Caco-2 (cell line): ENCODE measurements at regions not wholly inside any gene's neighbourhood (a gene's known extent, or its start where the extent isn't known, plus 50 kb on each side); places are given as distances from the start of the nearest gene placed in this dataset.

Experiments used
- BruUV-seq: library from RNA; stranded (reverse); fragments of 400-500 nt; replicated peaks from 2 replicates; lab custom pipeline; 2021; lab: Mats Ljungman, UMichigan
- CTCF ChIA-PET: fragments of 300-600 bp; sonication (Branson Sonifier 250); formaldehyde crosslinking; loops from one replicate; lab custom pipeline; 2022; ENCODE audit warnings: antibody characterized with exemption; lab: Charles Lee
- POLR2A ChIA-PET: fragments of 300-600 bp; sonication (Branson Sonifier 250); formaldehyde crosslinking; loops from one replicate; lab custom pipeline; 2022; ENCODE audit warnings: antibody characterized with exemption; lab: Charles Lee
- DNase-seq, 2 experiments: peaks; one replicate each; pipeline versions ENCODE4 v3.0.0 to v3.0.0-alpha.2; 2020 to 2022
- H3K27me3 ChIP-seq: replicated peaks from 2 replicates; pipeline ENCODE4 v1.6.0; 2011; ENCODE audit warnings: low read length; ENCODE audit not compliant: control insufficient read depth, insufficient read depth
- H3K36me3 ChIP-seq: 2 replicates; pipeline ENCODE4 v1.5.1; 2011; ENCODE audit warnings: low read length; ENCODE audit not compliant: control insufficient read depth, insufficient read depth
- H3K4me1 ChIP-seq: fragments of 250-450 bp; sonication (Bioruptor Pico); 2 replicates; pipeline ENCODE4 v1.5.1; 2020; ENCODE audit warnings: mild to moderate bottlenecking
- H3K4me3 ChIP-seq: 2 replicates; pipeline ENCODE4 v1.5.1; 2011; ENCODE audit warnings: low read depth, mild to moderate bottlenecking, control low read depth, low read length
- H3K9me3 ChIP-seq: fragments of 250-450 bp; sonication (Bioruptor Pico); 2 replicates; pipeline ENCODE4 v1.5.1; 2020; ENCODE audit warnings: mild to moderate bottlenecking, moderate library complexity
- H3K27ac Mint-ChIP-seq: one replicate; pipeline ENCODE4 v1.8.0; 2022; ENCODE audit warnings: mixed read lengths; ENCODE audit not compliant: unreplicated experiment
- H3K27me3 Mint-ChIP-seq: one replicate; pipeline ENCODE4 v1.8.0; 2022; ENCODE audit warnings: mixed read lengths; ENCODE audit not compliant: insufficient read depth, unreplicated experiment
- H3K36me3 Mint-ChIP-seq: one replicate; pipeline ENCODE4 v1.8.0; 2022; ENCODE audit warnings: mild to moderate bottlenecking, mixed read lengths; ENCODE audit not compliant: insufficient read depth, unreplicated experiment
- H3K4me1 Mint-ChIP-seq: one replicate; pipeline ENCODE4 v1.8.0; 2022; ENCODE audit warnings: low read depth, mixed read lengths; ENCODE audit not compliant: unreplicated experiment
- H3K4me3 Mint-ChIP-seq: one replicate; pipeline ENCODE4 v1.8.0; 2022; ENCODE audit warnings: mild to moderate bottlenecking, moderate library complexity, mixed read lengths; ENCODE audit not compliant: unreplicated experiment
- H3K9me3 Mint-ChIP-seq: one replicate; pipeline ENCODE4 v1.8.0; 2022; ENCODE audit warnings: mixed read lengths; ENCODE audit not compliant: unreplicated experiment
- intact Hi-C: fragments of 100-400 bp; cut with micrococcal nuclease; formaldehyde crosslinking; loops from one replicate; pipeline ENCODE4 v1.10.0; 2022; ENCODE audit not compliant: unreplicated experiment
- TF ChIP-seq, protein P1 (sequence below), 2 experiments: fragments of 200-600 bp in 1 of 2; IDR thresholded peaks; 1 replicate in 1 of 2; 2 replicates in 1 of 2; pipeline versions ENCODE4 v1.5.1 to v1.8.0; 2011 to 2022; ENCODE audit warnings: antibody characterized with exemption in 1 of 2, control low read depth in 1 of 2, inconsistent platforms in 1 of 2, low read depth in 1 of 2, low read length in 1 of 2, mild to moderate bottlenecking in 1 of 2, moderate library complexity in 1 of 2; ENCODE audit not compliant: insufficient read depth in 1 of 2, severe bottlenecking in 1 of 2, unreplicated experiment in 1 of 2

GRCh38 chr13:52924289-52925148 lies 76.1 kb upstream of the PCDH8 start:
- Histone ChIP-seq H3K4me1 (no peaks in the 10 kb centered on the region), H3K27me3 (no peaks in the 10 kb centered on the region), H3K36me3 (no peaks in the 10 kb centered on the region), H3K9me3 (no peaks in the 10 kb centered on the region), H3K4me3 (no peak overlapping the region)
- ChIA-PET POLR2A (no interaction called here), CTCF (no interaction called here)
- intact Hi-C loops, result no loop called here
- TF ChIP-seq, protein P1, sequence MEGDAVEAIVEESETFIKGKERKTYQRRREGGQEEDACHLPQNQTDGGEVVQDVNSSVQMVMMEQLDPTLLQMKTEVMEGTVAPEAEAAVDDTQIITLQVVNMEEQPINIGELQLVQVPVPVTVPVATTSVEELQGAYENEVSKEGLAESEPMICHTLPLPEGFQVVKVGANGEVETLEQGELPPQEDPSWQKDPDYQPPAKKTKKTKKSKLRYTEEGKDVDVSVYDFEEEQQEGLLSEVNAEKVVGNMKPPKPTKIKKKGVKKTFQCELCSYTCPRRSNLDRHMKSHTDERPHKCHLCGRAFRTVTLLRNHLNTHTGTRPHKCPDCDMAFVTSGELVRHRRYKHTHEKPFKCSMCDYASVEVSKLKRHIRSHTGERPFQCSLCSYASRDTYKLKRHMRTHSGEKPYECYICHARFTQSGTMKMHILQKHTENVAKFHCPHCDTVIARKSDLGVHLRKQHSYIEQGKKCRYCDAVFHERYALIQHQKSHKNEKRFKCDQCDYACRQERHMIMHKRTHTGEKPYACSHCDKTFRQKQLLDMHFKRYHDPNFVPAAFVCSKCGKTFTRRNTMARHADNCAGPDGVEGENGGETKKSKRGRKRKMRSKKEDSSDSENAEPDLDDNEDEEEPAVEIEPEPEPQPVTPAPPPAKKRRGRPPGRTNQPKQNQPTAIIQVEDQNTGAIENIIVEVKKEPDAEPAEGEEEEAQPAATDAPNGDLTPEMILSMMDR (IDR thresholded peaks at IDR 0.05; ENCODE audit: insufficient read depth in 1 of 2, low read depth in 1 of 2, low read length in 1 of 2, severe bottlenecking in 1 of 2, unreplicated experiment in 1 of 2), result no peak
- Mint-ChIP-seq H3K9me3 (peaks cover 9% of the 10 kb centered on the region), H3K27me3 (peaks cover 19% of the 10 kb centered on the region), H3K27ac (no peak overlapping the region), H3K4me3 (no peak overlapping the region), H3K4me1 (no peaks in the 10 kb centered on the region), H3K36me3 (no peaks in the 10 kb centered on the region)
- no TSS peak for BruUV-seq
- DNase-seq, result no peak

GRCh38 chr13:52922961-52923360 lies 74.5 kb upstream of the PCDH8 start:
- Mint-ChIP-seq H3K4me3 (no peak overlapping the region), H3K36me3 (no peaks in the 10 kb centered on the region), H3K4me1 (no peaks in the 10 kb centered on the region), H3K9me3 (no peaks in the 10 kb centered on the region), H3K27ac (no peak overlapping the region), H3K27me3 (peaks cover 13% of the 10 kb centered on the region)
- no TSS peak for BruUV-seq
- Histone ChIP-seq H3K27me3 (no peaks in the 10 kb centered on the region), H3K4me3 (no peak overlapping the region), H3K9me3 (no peaks in the 10 kb centered on the region), H3K4me1 (no peaks in the 10 kb centered on the region), H3K36me3 (no peaks in the 10 kb centered on the region)
- ChIA-PET POLR2A (no interaction called here), CTCF (no interaction called here)
- no peak for DNase-seq
- TF ChIP-seq, protein P1 (IDR thresholded peaks at IDR 0.05; ENCODE audit: insufficient read depth in 1 of 2, low read depth in 1 of 2, low read length in 1 of 2, severe bottlenecking in 1 of 2, unreplicated experiment in 1 of 2), result no peak
- intact Hi-C loops, result no loop called here

DNA sequence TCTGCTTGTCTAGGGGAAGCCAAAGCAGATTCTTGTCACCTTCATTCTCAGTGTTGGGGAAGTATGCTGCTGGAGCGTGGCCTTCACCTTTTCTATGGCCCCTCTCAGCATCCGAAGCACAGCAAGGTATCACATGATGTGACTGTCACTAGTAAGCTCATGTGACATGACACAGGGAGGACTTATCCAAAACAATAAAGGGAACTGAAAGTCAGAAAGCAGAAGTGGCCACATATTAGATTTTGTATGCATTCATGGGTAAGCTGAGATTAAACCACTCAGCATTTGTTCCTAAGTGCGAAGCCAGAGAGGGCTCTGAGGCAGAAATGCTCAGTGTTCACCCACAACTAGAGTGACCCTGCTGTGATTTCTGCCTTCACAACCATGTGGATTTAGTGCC lies 72.8 kb upstream of the PCDH8 start:
- Mint-ChIP-seq H3K27ac (no peak overlapping the region), H3K4me1 (no peaks in the 10 kb centered on the region), H3K36me3 (no peaks in the 10 kb centered on the region), H3K9me3 (no peaks in the 10 kb centered on the region), H3K27me3 (peaks cover 8% of the 10 kb centered on the region), H3K4me3 (no peak overlapping the region)
- no peaks in the 10 kb centered on the region for H3K9me3 ChIP-seq
- BruUV-seq, result no TSS peak
- CTCF ChIA-PET, result no interaction called here
- intact Hi-C loops, result no loop called here
- DNase-seq, result no peak
- H3K4me3 ChIP-seq, result no peak overlapping the region
- H3K36me3 ChIP-seq, result no peaks in the 10 kb centered on the region
- POLR2A ChIA-PET, result no interaction called here
- TF ChIP-seq, protein P1 (IDR thresholded peaks at IDR 0.05; ENCODE audit: insufficient read depth in 1 of 2, low read depth in 1 of 2, low read length in 1 of 2, severe bottlenecking in 1 of 2, unreplicated experiment in 1 of 2), result no peak
- no peaks in the 10 kb centered on the region for H3K27me3 ChIP-seq
- no peaks in the 10 kb centered on the region for H3K4me1 ChIP-seq
